Esophagus squamous epithelium (tissue), 5 donors: ENCODE measurements at regions not wholly inside any gene's neighbourhood (a gene's known extent, or its start where the extent isn't known, plus 50 kb on each side); places are given as distances from the start of the nearest gene placed in this dataset.

Experiments
- DNase-seq: peaks from one replicate; lab custom pipeline; 2025; lab: John Stamatoyannopoulos, UW
- H3K27ac ChIP-seq, 4 donors: fragments of 200-600 bp; sonication (generic); one replicate each; pipeline ENCODE4 v1.5.1; 2016 to 2019; ENCODE audit warnings: mild to moderate bottlenecking in 1 of 4
- H3K27me3 ChIP-seq, 4 donors: fragments of 200-600 bp; sonication (generic); 1 replicate in 3 of 4; 2 replicates in 1 of 4; pipeline versions ENCODE4 v1.5.1 to v1.6.0; 2017 to 2021; ENCODE audit warnings: antibody characterized with exemption in 1 of 4
- H3K36me3 ChIP-seq, 3 donors: fragments of 200-600 bp; sonication (generic); one replicate each; pipeline ENCODE4 v1.5.1; 2016 to 2019
- H3K4me1 ChIP-seq, 3 donors: fragments of 200-600 bp; sonication (generic); one replicate each; pipeline ENCODE4 v1.5.1; 2017 to 2019
- H3K4me3 ChIP-seq, 4 donors: fragments of 200-600 bp; sonication (generic); 1 replicate in 3 of 4; 2 replicates in 1 of 4; pipeline ENCODE4 v1.5.1; 2016 to 2019; ENCODE audit warnings: mild to moderate bottlenecking in 2 of 4, moderate library complexity in 1 of 4
- H3K9me3 ChIP-seq, 3 donors: fragments of 200-600 bp; sonication (generic); one replicate each; pipeline ENCODE4 v1.5.1; 2016 to 2019
- CTCF ChIP-seq, 6 experiments: fragments of 450-650 bp in 4 of 6; fragments of 200-600 bp in 2 of 6; sonication (generic) in 2 of 6; IDR thresholded peaks; one replicate each; pipeline ENCODE4 v1.5.1; 2016 to 2019; ENCODE audit warnings: antibody characterized with exemption in 6 of 6, mild to moderate bottlenecking in 4 of 6, moderate library complexity in 4 of 6
- POLR2A ChIP-seq, 4 donors: fragments of 450-650 bp; IDR thresholded peaks; one replicate each; pipeline ENCODE4 v1.6.1; 2017; ENCODE audit warnings: antibody characterized with exemption in 4 of 4, mild to moderate bottlenecking in 4 of 4, moderate library complexity in 3 of 4
- WGBS, 2 donors: methylation state at CpG; one replicate each; pipeline ENCODE4 v1.1.5; 2018; 5-methylcytosine and 5-hydroxymethylcytosine counted together
- intact Hi-C: fragments of 100-400 bp; cut with DNase I; formaldehyde crosslinking; loops from one replicate; pipeline ENCODE4 v1.15.0; 2022
- donor health status: DM: yes; HTN: yes; CAD: no.

GRCh38 chr11:70579316-70579955, 181.1 kb downstream of the CTTN start:
- 89 to 90% methylated on average over 7 to 9 of the region's 14 CpGs for WGBS, 2 donors
- no peak for DNase-seq
- intact Hi-C loops = no loop called here
- Histone ChIP-seq H3K27ac (no peak overlapping the region), H3K4me3 (no peak overlapping the region), H3K27me3 (no peaks in the 10 kb centered on the region), H3K36me3 (no peaks in the 10 kb centered on the region), H3K4me1 (no peaks in the 10 kb centered on the region), H3K9me3 (no peaks in the 10 kb centered on the region)
- TF ChIP-seq POLR2A (IDR thresholded peaks at IDR 0.05) (no peak), CTCF (IDR thresholded peaks at IDR 0.05) (no peak)

GRCh38 chr11:70580036-70580805, 181.9 kb downstream of the CTTN start:
- H3K9me3 ChIP-seq = no peaks in the 10 kb centered on the region
- TF ChIP-seq CTCF (IDR thresholded peaks at IDR 0.05) (no peak), POLR2A (IDR thresholded peaks at IDR 0.05) (no peak)
- DNase-seq = no peak
- intact Hi-C loops = no loop called here
- H3K36me3 ChIP-seq = no peaks in the 10 kb centered on the region
- H3K4me3 ChIP-seq = no peak overlapping the region
- no peaks in the 10 kb centered on the region for H3K27me3 ChIP-seq
- H3K27ac ChIP-seq = no peak overlapping the region
- 40 to 73% methylated on average over 3 to 8 of the region's 25 CpGs for WGBS, 2 donors
- no peaks in the 10 kb centered on the region for H3K4me1 ChIP-seq

GRCh38 chr11:70581991-70582885, 183.9 kb downstream of the CTTN start:
- no peaks in the 10 kb centered on the region for H3K36me3 ChIP-seq
- H3K9me3 ChIP-seq = no peaks in the 10 kb centered on the region
- 100% methylated on average over 1 of the region's 25 CpGs; no CpG with 5 or more reads in 1 of the 2 donors for WGBS, 2 donors
- no peak overlapping the region for H3K4me3 ChIP-seq
- no peaks in the 10 kb centered on the region for H3K27me3 ChIP-seq
- no peak overlapping the region for H3K27ac ChIP-seq
- no peaks in the 10 kb centered on the region for H3K4me1 ChIP-seq
- TF ChIP-seq CTCF (IDR thresholded peaks at IDR 0.05) (no peak), POLR2A (IDR thresholded peaks at IDR 0.05) (no peak)
- no peak for DNase-seq
- intact Hi-C loops = no loop called here

- intact Hi-C loops = no loop called here
- 67 to 84% methylated on average over 10 to 12 of the region's 15 CpGs for WGBS, 2 donors
- Histone ChIP-seq H3K4me3 (no peak overlapping the region), H3K27ac (no peak overlapping the region), H3K4me1 (no peaks in the 10 kb centered on the region), H3K27me3 (no peaks in the 10 kb centered on the region), H3K9me3 (no peaks in the 10 kb centered on the region), H3K36me3 (no peaks in the 10 kb centered on the region)
- no peak for TF ChIP-seq CTCF (IDR thresholded peaks at IDR 0.05)
- no peak for TF ChIP-seq POLR2A (IDR thresholded peaks at IDR 0.05)
- DNase-seq = no peak
Measured at GRCh38 chr11:70582886-70583641, 184.7 kb downstream of the CTTN start.
